ENCODE measurements at regions not wholly inside any gene's neighbourhood (a gene's known extent, or its start where the extent isn't known, plus 50 kb on each side); places are given as distances from the start of the nearest gene placed in this dataset.

- DNase-seq (ENCODE audit: low read depth, low spot score): no peak
Measured at GRCh38 chr7:68518060-68518459, 1080.2 kb upstream of the AUTS2 start.

- DNase-seq (ENCODE audit: low read depth, low spot score): no peak
Measured at GRCh38 chr7:68524126-68524525, 1074.1 kb upstream of the AUTS2 start.

- peak; percentile 8 for DNase-seq (ENCODE audit: low read depth, low spot score)
Measured at GRCh38 chr7:68529221-68529620, 1069.1 kb upstream of the AUTS2 start.

GRCh38 chr7:68535266-68535665, 1063.0 kb upstream of the AUTS2 start:
- DNase-seq (ENCODE audit: low read depth, low spot score): no peak

GRCh38 chr7:68537051-68537773, 1061.1 kb upstream of the AUTS2 start:
- DNase-seq (ENCODE audit: low read depth, low spot score): no peak

- DNase-seq (ENCODE audit: low read depth, low spot score): no peak
Measured at GRCh38 chr7:68537774-68538071, 1060.6 kb upstream of the AUTS2 start.

GRCh38 chr7:68542831-68543230, 1055.4 kb upstream of the AUTS2 start:
- DNase-seq (ENCODE audit: low read depth, low spot score): no peak

- DNase-seq (ENCODE audit: low read depth, low spot score): no peak
Measured at GRCh38 chr7:68544851-68545250, 1053.4 kb upstream of the AUTS2 start.

- DNase-seq (ENCODE audit: low read depth, low spot score): no peak
Measured at GRCh38 chr7:68547181-68547580, 1051.1 kb upstream of the AUTS2 start.

GRCh38 chr7:68547799-68548198, 1050.5 kb upstream of the AUTS2 start:
- DNase-seq (ENCODE audit: low read depth, low spot score): no peak

GRCh38 chr7:68550027-68550426, 1048.2 kb upstream of the AUTS2 start:
- no peak for DNase-seq (ENCODE audit: low read depth, low spot score)

- DNase-seq (ENCODE audit: low read depth, low spot score): no peak
Measured at GRCh38 chr7:68550635-68551034, 1047.6 kb upstream of the AUTS2 start.

- no peak for DNase-seq (ENCODE audit: low read depth, low spot score)
Measured at GRCh38 chr7:68556537-68556936, 1041.7 kb upstream of the AUTS2 start.

- no peak for DNase-seq (ENCODE audit: low read depth, low spot score)
Measured at GRCh38 chr7:68559518-68559917, 1038.8 kb upstream of the AUTS2 start.

- no peak for DNase-seq (ENCODE audit: low read depth, low spot score)
Measured at GRCh38 chr7:68562323-68562899, 1035.9 kb upstream of the AUTS2 start.

GRCh38 chr7:68564306-68565135, 1033.8 kb upstream of the AUTS2 start:
- DNase-seq (ENCODE audit: low read depth, low spot score): no peak

- DNase-seq (ENCODE audit: low read depth, low spot score): no peak
Measured at GRCh38 chr7:68571286-68571685, 1027.0 kb upstream of the AUTS2 start.

GRCh38 chr7:68573271-68574005, 1024.8 kb upstream of the AUTS2 start:
- no peak for DNase-seq (ENCODE audit: low read depth, low spot score)

- no peak for DNase-seq (ENCODE audit: low read depth, low spot score)
Measured at GRCh38 chr7:68576366-68576765, 1021.9 kb upstream of the AUTS2 start.

- DNase-seq (ENCODE audit: low read depth, low spot score): no peak
Measured at GRCh38 chr7:68581417-68581816, 1016.9 kb upstream of the AUTS2 start.

- no peak for DNase-seq (ENCODE audit: low read depth, low spot score)
Measured at GRCh38 chr7:68587599-68587998, 1010.7 kb upstream of the AUTS2 start.

- DNase-seq (ENCODE audit: low read depth, low spot score): no peak
Measured at GRCh38 chr7:68601826-68602225, 996.4 kb upstream of the AUTS2 start.

Data from ELF-1 (cell line).